ENCODE measurements at regions not wholly inside any gene's neighbourhood (a gene's known extent, or its start where the extent isn't known, plus 50 kb on each side); places are given as distances from the start of the nearest gene placed in this dataset.

GRCh38 chr2:223113161-223113560 is 61.2 kb downstream of the KCNE4 start:
- intact Hi-C loops (cut with micrococcal nuclease) (loop anchor here (1.0 kb wide), 1 partner anchor 48 kb away; no protein-coding TSS in a partner anchor), dilution Hi-C loops (cut with HindIII; ENCODE audit: low sequenced_read_pairs, unreplicated experiment) (no loop called here), in situ Hi-C loops (cut with MboI; ENCODE audit: low sequenced_read_pairs) (no loop called here)
- ATAC-seq (ENCODE audit: low read depth) (no peak), DNase-seq (peak; percentile 12)
- Histone ChIP-seq H4K5ac (ENCODE audit: low read depth, low read length) (no peak overlapping the region), H2AK5ac (ENCODE audit: low read depth, low read length) (no peak overlapping the region), H3K27ac (ENCODE audit: insufficient read depth, low read length) (no peak overlapping the region), H3K27me3 (ENCODE audit: control insufficient read depth, insufficient read depth, low read length) (no peaks in the 10 kb centered on the region; the same call in 1 of the 2 replicates), H2BK120ac (ENCODE audit: low read depth, low read length) (no peak overlapping the region), H3K56ac (ENCODE audit: extremely low read depth, insufficient read depth, low read length) (no peak overlapping the region), H3K4me3 (ENCODE audit: insufficient read depth, low read depth, low read length) (no peak overlapping the region), H3K9me3 (ENCODE audit: control insufficient read depth, insufficient read depth, low read length) (no peaks in the 10 kb centered on the region), H4K91ac (ENCODE audit: insufficient read depth, low read depth, low read length) (no peak overlapping the region), H3K4me1 (ENCODE audit: control insufficient read depth, insufficient read depth, low read length) (no peaks in the 10 kb centered on the region), H4K20me1 (ENCODE audit: insufficient read depth, low read length) (no peaks in the 10 kb centered on the region), H4K8ac (ENCODE audit: low read depth in 2 of 2, low read length in 2 of 2) (no peak overlapping the region), H3K4ac (ENCODE audit: low read depth, low read length) (no peak overlapping the region), H3K79me1 (ENCODE audit: low read depth in 1 of 2, low read length in 2 of 2) (no peaks in the 10 kb centered on the region), H2BK20ac (ENCODE audit: low read depth, low read length) (no peak overlapping the region), H3K23ac (ENCODE audit: low read depth, low read length) (no peak overlapping the region), H2BK15ac (ENCODE audit: low read depth, low read length) (no peak overlapping the region), H3K18ac (ENCODE audit: low read depth, low read length) (no peak overlapping the region), H2BK5ac (ENCODE audit: low read depth, low read length, poor library complexity, severe bottlenecking) (no peak overlapping the region), H2AK9ac (replicated peaks; ENCODE audit: low read depth, low read length, poor library complexity) (no peak overlapping the region), H3K9ac (ENCODE audit: low read depth, low read length) (no peak overlapping the region), H3K9me1 (ENCODE audit: insufficient read depth, low read length) (no peaks in the 10 kb centered on the region), H3K36me3 (ENCODE audit: control insufficient read depth, insufficient read depth, low read length) (no peaks in the 10 kb centered on the region), H3K14ac (replicated peaks; ENCODE audit: low read depth, low read length) (no peak overlapping the region), H2AFZ (replicated peaks; ENCODE audit: low read length, poor library complexity) (no peak overlapping the region), H3K4me2 (ENCODE audit: low read depth, low read length) (no peak overlapping the region)
- no TSS peak for BruUV-seq (replicated peaks)
- TF ChIP-seq USF2 (IDR thresholded peaks at IDR 0.05; ENCODE audit: low read depth, low read length) (no peak), RFX5 (IDR thresholded peaks at IDR 0.05; ENCODE audit: low read depth, low read length) (no peak), NFE2L2 (IDR thresholded peaks at IDR 0.05; ENCODE audit: low read depth, low read length) (no peak), CEBPB (IDR thresholded peaks at IDR 0.05; ENCODE audit: low read depth, low read length) (no peak), MAFK (IDR thresholded peaks at IDR 0.05; ENCODE audit: low read depth, low read length) (no peak), SMC3 (IDR thresholded peaks at IDR 0.05; ENCODE audit: low read depth, low read length) (no peak), POLR2A (IDR thresholded peaks at IDR 0.05; ENCODE audit: low read depth, low read length) (no peak), FOS (IDR thresholded peaks at IDR 0.05; ENCODE audit: low read depth, low read length) (no peak), MXI1 (IDR thresholded peaks at IDR 0.05; ENCODE audit: borderline replicate concordance, low read depth, low read length) (no peak), CHD1 (IDR thresholded peaks at IDR 0.05; ENCODE audit: low read depth, low read length) (no peak), BHLHE40 (IDR thresholded peaks at IDR 0.05; ENCODE audit: low read depth, low read length) (no peak)
- ChIA-PET CTCF (no interaction called here), POLR2A (ENCODE audit: unreplicated experiment) (no interaction called here)

Measured in IMR-90 (cell line).